Pancreas (tissue), 10 donors: ENCODE measurements at regions not wholly inside any gene's neighbourhood (a gene's known extent, or its start where the extent isn't known, plus 50 kb on each side); places are given as distances from the start of the nearest gene placed in this dataset.

Source experiments
- ATAC-seq, 4 donors: fragments of 200-7000 bp; cut with Tn5 transposase; one replicate each; pipeline versions ENCODE4 v1.8.0 to v1.9.1; 2020; ENCODE audit warnings: mild to moderate bottlenecking in 4 of 4, moderate library complexity in 4 of 4
- DNase-seq, 6 donors: peaks; one replicate each; pipeline ENCODE4 v3.0.0-alpha.2; 2020
- FAIRE-seq: peaks from 2 replicates; lab custom pipeline; 2012; peaks lifted over from hg19 to GRCh38; lab: Jason Lieb, UNC
- H3K27ac ChIP-seq, 4 donors: fragments of 200-600 bp; sonication (generic); 1 replicate in 3 of 4; 2 replicates in 1 of 4; pipeline versions ENCODE4 v1.5.0 to v1.8.0; 2020
- H3K27me3 ChIP-seq, 4 donors: fragments of 200-600 bp; one replicate each; pipeline ENCODE4 v1.8.0; 2021
- H3K36me3 ChIP-seq, 3 donors: fragments of 200-600 bp; sonication (generic) in 1 of 3; one replicate each; pipeline versions ENCODE4 v1.5.0 to v1.8.0; 2020 to 2021
- H3K4me1 ChIP-seq, 3 donors: fragments of 200-600 bp; one replicate each; pipeline ENCODE4 v1.8.0; 2021
- H3K4me3 ChIP-seq, 4 donors: fragments of 200-600 bp; sonication (generic) in 2 of 4; one replicate each; pipeline versions ENCODE4 v1.5.0 to v1.8.0; 2020 to 2021
- H3K9me3 ChIP-seq, 4 donors: fragments of 200-600 bp; one replicate each; pipeline ENCODE4 v1.8.0; 2021
- WGBS, 2 donors: extraction: QIAGEN DNeasy Blood & Tissue Kit; methylation state at CpG; one replicate each; pipeline ENCODE4 v1.1.7; 2013; 5-methylcytosine and 5-hydroxymethylcytosine counted together
- intact Hi-C, 3 donors: fragments of 100-400 bp; cut with DNase I; formaldehyde crosslinking; loops; one replicate each; pipeline versions ENCODE4 v1.11.1 to v1.14.2; 2022
- TF ChIP-seq, protein P1 (sequence below), 4 donors: fragments of 200-600 bp; sonication (generic) in 3 of 4; IDR thresholded peaks; one replicate each; pipeline versions ENCODE4 v1.5.0 to v1.8.0; 2021; ENCODE audit warnings: antibody characterized with exemption in 4 of 4
- donor health status: healthy with polysubstance abuse.
- donor health status: DM: no; HTN: no; CAD: no; lungs with moderate emphysema.
- donor health status: DM: no; HTN: no; CAD: no.
- donor health status: control.
- donor health status: control.
- donor health status: Bipolar disorder and iron deficiency.
- donor health status: DM: yes; HTN: yes; CAD: no.
- donor health status: DM: no; HTN: no; CAD: no.
- donor health status: DM: no; HTN: no; CAD: no.
- donor health status: DM: yes; HTN: yes; CAD: no.

DNA sequence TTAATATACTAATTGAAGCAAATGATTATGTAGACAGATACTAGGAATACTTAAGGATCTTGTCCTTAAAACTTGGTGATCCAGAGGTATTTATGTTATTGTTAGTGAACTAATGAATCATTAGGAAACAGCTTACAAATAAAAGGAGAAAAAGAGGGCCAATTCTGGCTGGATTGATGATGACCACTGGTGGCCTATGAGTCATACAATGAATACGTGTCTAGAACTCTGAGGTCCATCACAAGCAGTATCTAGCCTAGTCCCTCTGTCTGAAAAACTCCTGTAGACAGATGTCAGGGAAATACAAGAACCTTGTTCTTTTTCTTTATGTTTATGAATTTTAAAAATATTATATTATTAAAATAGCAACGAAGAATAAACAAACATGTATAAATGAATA, 51.7 kb upstream of the RTL1 start:
- Histone ChIP-seq H3K4me1 (no peaks in the 10 kb centered on the region), H3K27ac (no peak overlapping the region), H3K9me3 (no peaks in the 10 kb centered on the region), H3K4me3 (no peak overlapping the region), H3K36me3 (peaks cover 0 to 4% (median 0%) of the 10 kb centered on the region in 3 donors), H3K27me3 (no peaks in the 10 kb centered on the region)
- ATAC-seq (no peak), DNase-seq (no peak), FAIRE-seq (peak; percentile 80)
- intact Hi-C loops = no loop called here
- TF ChIP-seq, protein P1, sequence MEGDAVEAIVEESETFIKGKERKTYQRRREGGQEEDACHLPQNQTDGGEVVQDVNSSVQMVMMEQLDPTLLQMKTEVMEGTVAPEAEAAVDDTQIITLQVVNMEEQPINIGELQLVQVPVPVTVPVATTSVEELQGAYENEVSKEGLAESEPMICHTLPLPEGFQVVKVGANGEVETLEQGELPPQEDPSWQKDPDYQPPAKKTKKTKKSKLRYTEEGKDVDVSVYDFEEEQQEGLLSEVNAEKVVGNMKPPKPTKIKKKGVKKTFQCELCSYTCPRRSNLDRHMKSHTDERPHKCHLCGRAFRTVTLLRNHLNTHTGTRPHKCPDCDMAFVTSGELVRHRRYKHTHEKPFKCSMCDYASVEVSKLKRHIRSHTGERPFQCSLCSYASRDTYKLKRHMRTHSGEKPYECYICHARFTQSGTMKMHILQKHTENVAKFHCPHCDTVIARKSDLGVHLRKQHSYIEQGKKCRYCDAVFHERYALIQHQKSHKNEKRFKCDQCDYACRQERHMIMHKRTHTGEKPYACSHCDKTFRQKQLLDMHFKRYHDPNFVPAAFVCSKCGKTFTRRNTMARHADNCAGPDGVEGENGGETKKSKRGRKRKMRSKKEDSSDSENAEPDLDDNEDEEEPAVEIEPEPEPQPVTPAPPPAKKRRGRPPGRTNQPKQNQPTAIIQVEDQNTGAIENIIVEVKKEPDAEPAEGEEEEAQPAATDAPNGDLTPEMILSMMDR (IDR thresholded peaks at IDR 0.05) = no peak
- 59 to 75% methylated on average over 2 of the region's 2 CpGs for WGBS, 2 donors

DNA sequence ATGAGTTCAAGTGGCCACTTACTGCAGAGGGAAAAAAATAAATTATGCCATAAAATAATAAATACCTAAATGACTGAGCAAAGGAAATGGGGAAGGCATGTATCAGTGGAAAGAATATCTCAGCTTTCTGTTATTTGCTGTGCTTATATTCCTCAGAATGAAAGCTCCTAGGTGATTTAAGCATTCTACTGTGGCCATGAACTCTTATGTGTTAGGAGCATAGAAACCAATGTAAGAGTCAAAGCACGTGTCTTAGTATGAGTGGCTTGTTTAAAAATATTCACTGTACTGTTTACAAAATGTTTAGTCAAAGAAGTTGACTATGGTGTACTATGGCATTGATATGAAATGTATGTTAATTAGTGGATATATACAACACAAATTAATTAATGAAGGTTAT, 59.0 kb upstream of the RTL1 start:
- ATAC-seq (no peak), DNase-seq (no peak), FAIRE-seq (no peak)
- H3K27ac ChIP-seq = no peak overlapping the region
- TF ChIP-seq, protein P1 (IDR thresholded peaks at IDR 0.05) = no peak
- H3K4me3 ChIP-seq = no peak overlapping the region
- H3K4me1 ChIP-seq = no peaks in the 10 kb centered on the region
- WGBS, 2 donors = 0 to 49% methylated on average over 1 of the region's 1 CpG
- H3K9me3 ChIP-seq = no peaks in the 10 kb centered on the region
- no peaks in the 10 kb centered on the region for H3K36me3 ChIP-seq
- intact Hi-C loops = no loop called here
- H3K27me3 ChIP-seq = no peaks in the 10 kb centered on the region

DNA sequence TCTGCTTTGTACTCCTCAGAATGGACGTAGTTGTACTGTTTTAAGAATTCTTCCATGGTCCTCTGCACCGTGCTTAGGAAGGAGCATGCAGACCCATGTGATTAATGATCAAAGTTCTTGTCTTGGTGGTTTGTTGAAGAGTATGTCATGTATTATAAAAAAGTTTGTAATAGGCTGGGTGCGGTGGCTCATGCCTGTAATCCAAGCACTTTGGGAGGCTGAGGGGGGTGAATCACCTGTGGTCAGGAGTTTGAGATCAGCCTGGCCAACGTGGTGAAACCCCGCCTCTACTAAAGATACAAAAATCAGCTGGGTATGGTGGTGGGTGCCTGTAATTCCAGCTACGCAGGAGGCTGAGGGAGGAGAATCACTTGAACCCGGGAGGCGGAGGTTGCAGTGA, 61.8 kb upstream of the RTL1 start:
- WGBS, 2 donors = 79 to 84% methylated on average over 8 of the region's 8 CpGs

GRCh38 chr14:100967178-100967577, 63.7 kb upstream of the RTL1 start:
- H3K9me3 ChIP-seq = no peaks in the 10 kb centered on the region
- TF ChIP-seq, protein P1 (IDR thresholded peaks at IDR 0.05) = no peak
- H3K27me3 ChIP-seq = no peaks in the 10 kb centered on the region
- FAIRE-seq = peak; percentile 78
- 73 to 87% methylated on average over 3 of the region's 3 CpGs for WGBS, 2 donors
- H3K4me1 ChIP-seq = peaks cover 0 to 3% (median 0%) of the 10 kb centered on the region in 3 donors
- H3K27ac ChIP-seq = no peak overlapping the region
- no peak overlapping the region for H3K4me3 ChIP-seq
- H3K36me3 ChIP-seq = no peaks in the 10 kb centered on the region
- intact Hi-C loops = no loop called here
- no peak for DNase-seq
- ATAC-seq = no peak

More for the DNA sequence above, 61.8 kb upstream of the RTL1 start:
- H3K9me3 ChIP-seq = no peaks in the 10 kb centered on the region
- TF ChIP-seq, protein P1 (IDR thresholded peaks at IDR 0.05) = no peak
- no peaks in the 10 kb centered on the region for H3K27me3 ChIP-seq
- no peaks in the 10 kb centered on the region for H3K36me3 ChIP-seq
- DNase-seq = no peak
- no peak for ATAC-seq
- H3K4me1 ChIP-seq = no peaks in the 10 kb centered on the region
- intact Hi-C loops = no loop called here
- no peak for FAIRE-seq
- no peak overlapping the region for H3K4me3 ChIP-seq
- H3K27ac ChIP-seq = no peak overlapping the region

DNA sequence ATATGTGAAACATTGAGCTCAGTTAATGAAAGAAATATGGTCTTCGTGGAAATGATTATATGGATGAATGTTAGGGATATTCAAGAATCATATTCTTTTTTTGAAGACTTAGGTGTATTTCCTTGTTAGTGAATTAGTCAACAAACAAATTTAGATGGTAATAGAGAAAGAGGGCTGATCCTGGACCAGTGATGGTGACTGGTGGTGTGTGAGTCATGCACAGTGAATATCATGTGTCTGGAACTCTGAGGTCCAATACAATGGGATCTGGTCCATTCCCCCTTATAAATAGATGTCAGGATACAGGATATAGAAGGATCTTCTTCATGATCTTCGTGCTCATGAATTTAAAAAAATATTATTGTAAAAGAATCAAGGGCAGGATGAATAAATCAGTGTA, 64.4 kb upstream of the RTL1 start:
- FAIRE-seq = no peak
- Histone ChIP-seq H3K4me1 (peaks cover 0 to 3% (median 0%) of the 10 kb centered on the region in 3 donors), H3K27me3 (no peaks in the 10 kb centered on the region), H3K27ac (no peak overlapping the region), H3K4me3 (no peak overlapping the region), H3K36me3 (no peaks in the 10 kb centered on the region), H3K9me3 (no peaks in the 10 kb centered on the region)
- intact Hi-C loops = no loop called here
- 66 to 86% methylated on average over 2 of the region's 2 CpGs for WGBS, 2 donors
- no peak for ATAC-seq
- TF ChIP-seq, protein P1 (IDR thresholded peaks at IDR 0.05) = no peak
- no peak for DNase-seq
